ENCODE measurements at regions not wholly inside any gene's neighbourhood (a gene's known extent, or its start where the extent isn't known, plus 50 kb on each side); places are given as distances from the start of the nearest gene placed in this dataset.
"Not testable (repeated sequence)": the region's sequence is repeated elsewhere in the genome, so short reads cannot be mapped to it uniquely, and the experiment has no call there.

- DNase-seq (no peak), ATAC-seq (no peak)
These were observed 354.7 kb downstream of the CDC5L start for GRCh38 chr6:44742201-44742600.

- no peak for DNase-seq
- ATAC-seq, result no peak
These were observed 355.4 kb downstream of the CDC5L start for GRCh38 chr6:44742828-44743372.

- not testable (repeated sequence) for ATAC-seq, DNase-seq
These were observed 372.6 kb downstream of the CDC5L start for GRCh38 chr6:44760116-44760515.

GRCh38 chr6:44761046-44761445 is 373.5 kb downstream of the CDC5L start:
- ATAC-seq (no peak), DNase-seq (no peak)

- ATAC-seq (no peak), DNase-seq (no peak)
These were observed 375.0 kb downstream of the CDC5L start for GRCh38 chr6:44762496-44762895.

GRCh38 chr6:44771647-44772415 is 384.3 kb downstream of the CDC5L start:
- DNase-seq, result no peak
- no peak for ATAC-seq

- no peak for DNase-seq
- no peak for ATAC-seq
These were observed 385.3 kb downstream of the CDC5L start for GRCh38 chr6:44772838-44773237.

GRCh38 chr6:44775121-44775520 is 387.6 kb downstream of the CDC5L start:
- ATAC-seq (no peak), DNase-seq (no peak)

GRCh38 chr6:44776344-44776743 is 388.8 kb downstream of the CDC5L start:
- ATAC-seq, result no peak
- DNase-seq, result no peak

GRCh38 chr6:44778513-44778912 is 391.0 kb downstream of the CDC5L start:
- ATAC-seq (no peak), DNase-seq (no peak)

Data from stimulated activated naive CD8-positive, alpha-beta T cell treated with anti-CD3 and anti-CD28 coated beads, Interleukin-15, Interleukin-2, amounts not matched to agents 100 U/mL and 50 U/mL, for 24 hours (primary cell).